ENCODE measurements at regions not wholly inside any gene's neighbourhood (a gene's known extent, or its start where the extent isn't known, plus 50 kb on each side); places are given as distances from the start of the nearest gene placed in this dataset.

DNA sequence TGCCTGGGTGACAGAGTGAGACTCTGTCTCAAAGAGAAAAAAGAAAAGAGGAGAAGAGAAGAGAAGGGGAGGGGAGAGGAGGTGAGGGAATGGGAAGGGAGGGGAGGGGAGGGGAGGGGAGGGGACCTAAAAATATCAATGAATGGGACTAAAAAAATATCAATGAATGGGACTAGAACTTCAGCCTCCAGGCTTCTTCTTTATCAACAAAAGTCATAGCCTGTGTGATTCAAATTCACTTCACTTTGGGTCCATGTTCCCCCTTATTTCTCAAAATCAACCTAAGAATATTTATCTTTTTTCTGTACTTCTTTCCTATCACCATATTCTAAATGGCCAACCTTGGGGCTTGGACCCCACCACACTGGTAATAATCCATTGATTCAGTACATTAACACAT lies 92.1 kb upstream of the PIK3C3 start:
- no peak for TF ChIP-seq TARDBP (IDR thresholded peaks at IDR 0.05)
- no peak for TF ChIP-seq FOXM1 (IDR thresholded peaks at IDR 0.05; ENCODE audit: borderline replicate concordance)
- TF ChIP-seq ZNF384 (IDR thresholded peaks at IDR 0.05): no peak
- TF ChIP-seq FOXK2 (IDR thresholded peaks at IDR 0.05): no peak

Measured in HEK293T (cell line).